GM12878 (cell line): ENCODE measurements at regions not wholly inside any gene's neighbourhood (a gene's known extent, or its start where the extent isn't known, plus 50 kb on each side); places are given as distances from the start of the nearest gene placed in this dataset.
A peak's percentile ranks its signal among the peaks of the same experiment; 100 is the strongest.

Experiments used
- ATAC-seq: fragments of 200-7000 bp; cut with Tn5 transposase; 3 replicates; pipeline ENCODE4 v1.9.1; 2020; ENCODE audit warnings: mild to moderate bottlenecking, moderate library complexity
- BruUV-seq: library from RNA; stranded (reverse); fragments of 400-500 nt; replicated peaks from 2 replicates; lab custom pipeline; 2021; lab: Mats Ljungman, UMichigan
- CTCF ChIA-PET: fragments of 300-600 bp; sonication (Branson Sonifier 250); formaldehyde crosslinking; extraction: SDS; loops from one replicate; lab custom pipeline; 2021; ENCODE audit warnings: inconsistent platforms; lab: Yijun Ruan, JAX
- POLR2A ChIA-PET: fragments of 350-600 bp; formaldehyde crosslinking; extraction: SDS; loops from one replicate; lab custom pipeline; 2021; ENCODE audit warnings: inconsistent platforms; lab: Charles Lee
- RAD21 ChIA-PET: fragments of 300-600 bp; sonication (Branson Sonifier 250); formaldehyde crosslinking; loops from one replicate; lab custom pipeline; 2023; ENCODE audit warnings: antibody characterized with exemption; ENCODE audit not compliant: unreplicated experiment; lab: Charles Lee
- SMC1A ChIA-PET: fragments of 300-600 bp; sonication (Branson Sonifier 250); formaldehyde crosslinking; loops from one replicate; lab custom pipeline; 2023; ENCODE audit not compliant: unreplicated experiment, uncharacterized antibody; lab: Charles Lee
- DNase-seq: peaks from one replicate; pipeline ENCODE4 v3.0.0-alpha.2; 2011; ENCODE audit warnings: low read depth, low spot score
- FAIRE-seq: peaks from 3 replicates; lab custom pipeline; 2011; peaks lifted over from hg19 to GRCh38; lab: Jason Lieb, UNC
- H2AFZ ChIP-seq: 2 replicates; pipeline ENCODE4 v1.6.0; 2011; ENCODE audit warnings: low read depth, low read length, control low read depth; ENCODE audit not compliant: control insufficient read depth
- H3K27ac ChIP-seq: 2 replicates; pipeline ENCODE4 v1.5.1; 2011; ENCODE audit warnings: control low read depth; ENCODE audit not compliant: control insufficient read depth, insufficient read depth
- H3K27me3 ChIP-seq, 2 experiments: replicated peaks in 1 of 2; 2 replicates each; pipeline versions ENCODE4 v1.6.0 to v1.6.1; 2011; ENCODE audit warnings: low read length in 1 of 2; ENCODE audit not compliant: control insufficient read depth in 2 of 2, insufficient read depth in 2 of 2
- H3K36me3 ChIP-seq, 2 experiments: 2 replicates each; pipeline ENCODE4 v1.5.1; 2011; ENCODE audit warnings: low read length in 1 of 2; ENCODE audit not compliant: control insufficient read depth in 2 of 2, insufficient read depth in 2 of 2
- H3K4me1 ChIP-seq: 2 replicates; pipeline ENCODE4 v1.6.1; 2011; ENCODE audit warnings: mild to moderate bottlenecking, low read length, moderate library complexity, mixed read lengths; ENCODE audit not compliant: control insufficient read depth, insufficient read depth
- H3K4me2 ChIP-seq: 2 replicates; pipeline ENCODE4 v1.6.0; 2011; ENCODE audit warnings: control low read depth; ENCODE audit not compliant: control insufficient read depth, insufficient read depth
- H3K4me3 ChIP-seq: fragments of 200-600 bp; sonication (generic); 2 replicates; pipeline ENCODE4 v1.5.1; 2016
- H3K79me2 ChIP-seq: 2 replicates; pipeline ENCODE4 v1.6.0; 2011; ENCODE audit warnings: low read length; ENCODE audit not compliant: control insufficient read depth, insufficient read depth
- H3K9ac ChIP-seq: 2 replicates; pipeline ENCODE4 v1.8.0; 2011; ENCODE audit warnings: low read length, control low read depth, mixed read lengths; ENCODE audit not compliant: control insufficient read depth, insufficient read depth
- H3K9me3 ChIP-seq: replicated peaks from 3 replicates; pipeline ENCODE4 v1.5.1; 2011; ENCODE audit warnings: mild to moderate bottlenecking, low read length; ENCODE audit not compliant: control insufficient read depth, insufficient read depth
- H4K20me1 ChIP-seq: 2 replicates; pipeline ENCODE4 v1.6.0; 2011; ENCODE audit not compliant: control insufficient read depth, insufficient read depth
- BHLHE40 ChIP-seq, 2 experiments: fragments of 450-650 bp in 1 of 2; IDR thresholded peaks; 2 replicates each; pipeline ENCODE4 v1.6.1; 2011 to 2017; ENCODE audit warnings: low read depth in 2 of 2, borderline replicate concordance in 1 of 2, improper control_type of control experiment in 1 of 2, low read length in 1 of 2, mild to moderate bottlenecking in 1 of 2
- BMI1 ChIP-seq: fragments of 450-650 bp; IDR thresholded peaks from 2 replicates; pipeline ENCODE4 v1.6.1; 2016; ENCODE audit warnings: mild to moderate bottlenecking, moderate library complexity, borderline replicate concordance
- E4F1 ChIP-seq: fragments of 450-650 bp; IDR thresholded peaks from 2 replicates; pipeline ENCODE4 v1.6.1; 2018; ENCODE audit warnings: borderline replicate concordance, mild to moderate bottlenecking; ENCODE audit not compliant: partially characterized antibody
- HDAC2 ChIP-seq: fragments of 200-600 bp; sonication (generic); IDR thresholded peaks from 2 replicates; pipeline ENCODE4 v1.6.1; 2017
- IRF3 ChIP-seq: fragments of 450-650 bp; IDR thresholded peaks from 2 replicates; pipeline ENCODE4 v1.6.1; 2014; ENCODE audit warnings: mild to moderate bottlenecking
- MEF2A ChIP-seq: IDR thresholded peaks from 2 replicates; pipeline ENCODE4 v1.6.1; 2011; ENCODE audit warnings: low read depth, mild to moderate bottlenecking, low read length, moderate library complexity; ENCODE audit not compliant: insufficient read depth
- NR2C2 ChIP-seq: IDR thresholded peaks from 2 replicates; pipeline ENCODE4 v1.6.1; 2011; ENCODE audit warnings: borderline replicate concordance, low read depth; ENCODE audit not compliant: control insufficient read depth, insufficient read length
- PAX8 ChIP-seq: fragments of 450-650 bp; IDR thresholded peaks from 2 replicates; pipeline ENCODE4 v1.6.1; 2017; ENCODE audit warnings: mild to moderate bottlenecking, moderate library complexity
- PBX3 ChIP-seq: IDR thresholded peaks from 2 replicates; pipeline ENCODE4 v1.6.1; 2011; ENCODE audit warnings: mild to moderate bottlenecking, low read depth, low read length, moderate library complexity; ENCODE audit not compliant: insufficient replicate concordance
- POLR2A ChIP-seq: IDR thresholded peaks from 2 replicates; pipeline ENCODE4 v1.6.1; 2011; ENCODE audit warnings: low read depth, mild to moderate bottlenecking, low read length
- SMARCA5 ChIP-seq: fragments of 450-650 bp; IDR thresholded peaks from 2 replicates; pipeline ENCODE4 v1.6.1; 2017; ENCODE audit warnings: mild to moderate bottlenecking
- ZNF207 ChIP-seq: fragments of 450-650 bp; IDR thresholded peaks from 2 replicates; pipeline ENCODE4 v1.6.1; 2014; ENCODE audit warnings: antibody characterized with exemption, mild to moderate bottlenecking, borderline replicate concordance
- ZNF24 ChIP-seq: fragments of 450-650 bp; IDR thresholded peaks from 2 replicates; pipeline ENCODE4 v1.6.1; 2017; ENCODE audit warnings: antibody characterized with exemption, mild to moderate bottlenecking
- ZZZ3 ChIP-seq: IDR thresholded peaks from 2 replicates; pipeline ENCODE4 v1.6.1; 2011; ENCODE audit warnings: low read depth; ENCODE audit not compliant: control insufficient read depth, insufficient read length
- WGBS: methylation state at CpG from one replicate; pipeline ENCODE4 v1.1.6; 2016; ENCODE audit warnings: low lambda C conversion rate; ENCODE audit not compliant: insufficient replicate concordance, insufficient coverage; ENCODE audit errors: missing lambda C conversion rate; 5-methylcytosine and 5-hydroxymethylcytosine counted together
- in situ Hi-C: fragments of 300-500 bp; cut with MboI; formaldehyde crosslinking; loops from 9 replicates; pipeline ENCODE4 v1.14.3; 2018; ENCODE audit warnings: mixed read lengths
- intact Hi-C: fragments of 100-400 bp; cut with micrococcal nuclease; formaldehyde crosslinking; loops from one replicate; pipeline ENCODE4 v1.14.2; 2022; ENCODE audit not compliant: unreplicated experiment

- no TSS peak for BruUV-seq
- CTCF ChIA-PET, result interaction anchor here (1.0 to 1.5 kb wide), 4 partner anchors 30 to 120 kb away, joined by 3 to 30 read pairs (median 10); no protein-coding TSS in a partner anchor
- Histone ChIP-seq H3K27ac (peak overlapping the region; percentile 59), H3K36me3 (0 out of 4 replicates have a peak, but pooled peaks cover 0 to 3% of the 10 kb centered on the region in 2 experiments), H3K4me3 (peak overlapping the region; percentile 72), H3K27me3 (no peaks in the 10 kb centered on the region), H3K9ac (peak overlapping the region; percentile 84), H3K9me3 (no peaks in the 10 kb centered on the region), H3K79me2 (peaks cover 35% of the 10 kb centered on the region), H3K4me1 (peaks cover 12% of the 10 kb centered on the region), H3K4me2 (peak overlapping the region; percentile 85), H2AFZ (peak overlapping the region; percentile 12), H4K20me1 (no peaks in the 10 kb centered on the region)
- under 1% methylated on average over 34 of the region's 34 CpGs for WGBS
- FAIRE-seq (no peak), ATAC-seq (peak; percentile 73), DNase-seq (peak; percentile 70)
- intact Hi-C loops (loop anchor here (1.0 to 5.0 kb wide), 3 partner anchors 38 to 122 kb away; no protein-coding TSS in a partner anchor), in situ Hi-C loops (no loop called here)
- RAD21 ChIA-PET, result interaction anchor here (0.8 to 3.3 kb wide), 5 partner anchors 15 to 35 kb away, joined by 3 to 58 read pairs (median 4); no protein-coding TSS in a partner anchor
- POLR2A ChIA-PET, result interaction anchor here (0.5 to 2.9 kb wide), 5 partner anchors 29 to 391 kb away, joined by 3 to 10 read pairs (median 7); no protein-coding TSS in a partner anchor
- SMC1A ChIA-PET, result interaction anchor here (0.8 to 3.3 kb wide), 9 partner anchors 22 to 71 kb away, joined by 3 to 39 read pairs (median 15); no protein-coding TSS in a partner anchor
- TF ChIP-seq IRF3 (no peak), PBX3 (peak; percentile 57), MEF2A (0 out of 2 replicates have a peak, but pooled peaks have one; percentile 28), BHLHE40 (IDR thresholded peaks at IDR 0.05; ENCODE audit: borderline replicate concordance in 1 of 2, low read depth in 2 of 2, low read length in 1 of 2) (peak; percentile 99 to 100), ZZZ3 (no peak), SMARCA5 (no peak; the same call in 1 of the 2 replicates), NR2C2 (no peak), E4F1 (no peak), BMI1 (0 out of 2 replicates have a peak, but pooled peaks have one; percentile 5), POLR2A (peak; percentile 81), HDAC2 (no peak), ZNF24 (no peak), ZNF207 (no peak), PAX8 (no peak)
Measured at GRCh38 chr21:36542312-36543101, 62.6 kb upstream of the CLDN14 start.
